Right cardiac atrium (tissue), 5 donors: ENCODE measurements at regions not wholly inside any gene's neighbourhood (a gene's known extent, or its start where the extent isn't known, plus 50 kb on each side); places are given as distances from the start of the nearest gene placed in this dataset.

Experiments used
- ATAC-seq, 2 donors: fragments of 200-7000 bp; cut with Tn5 transposase; one replicate each; pipeline versions ENCODE4 v1.8.0 to v1.9.1; 2020; ENCODE audit warnings: moderate library complexity in 2 of 2, mild to moderate bottlenecking in 1 of 2
- DNase-seq, 3 donors: peaks; one replicate each; pipeline ENCODE4 v3.0.0-alpha.2; 2020
- H3K27ac ChIP-seq: one replicate; pipeline ENCODE4 v1.5.1; 2013; ENCODE audit warnings: mild to moderate bottlenecking, low read length, control low read depth, moderate library complexity
- H3K27me3 ChIP-seq: one replicate; pipeline ENCODE4 v1.6.1; 2013; ENCODE audit not compliant: control insufficient read depth, insufficient read depth
- H3K4me1 ChIP-seq: one replicate; pipeline ENCODE4 v1.6.1; 2013; ENCODE audit warnings: low read length; ENCODE audit not compliant: control insufficient read depth, insufficient read depth
- H3K4me3 ChIP-seq: one replicate; pipeline ENCODE4 v1.5.1; 2013; ENCODE audit warnings: low read length, control low read depth
- H3K9me3 ChIP-seq: one replicate; pipeline ENCODE4 v1.6.1; 2013; ENCODE audit warnings: low read length; ENCODE audit not compliant: control insufficient read depth
- WGBS: extraction: QIAGEN DNeasy Blood & Tissue Kit; methylation state at CpG from one replicate; pipeline ENCODE4 v1.1.7; 2013; 5-methylcytosine and 5-hydroxymethylcytosine counted together
- intact Hi-C, 4 donors: fragments of 100-400 bp; cut with DNase I; formaldehyde crosslinking; loops; one replicate each; pipeline versions ENCODE4 v1.11.0 to v1.14.0; 2022 to 2023
- donor health status: healthy with polysubstance abuse.
- donor health status: DM: no; HTN: yes; CAD: no.
- donor health status: DM: no; HTN: no; CAD: no.
- donor health status: DM: no; HTN: yes; CAD: no; lungs with severe emphysema.
- donor health status: DM: yes; HTN: yes; CAD: no.

DNA sequence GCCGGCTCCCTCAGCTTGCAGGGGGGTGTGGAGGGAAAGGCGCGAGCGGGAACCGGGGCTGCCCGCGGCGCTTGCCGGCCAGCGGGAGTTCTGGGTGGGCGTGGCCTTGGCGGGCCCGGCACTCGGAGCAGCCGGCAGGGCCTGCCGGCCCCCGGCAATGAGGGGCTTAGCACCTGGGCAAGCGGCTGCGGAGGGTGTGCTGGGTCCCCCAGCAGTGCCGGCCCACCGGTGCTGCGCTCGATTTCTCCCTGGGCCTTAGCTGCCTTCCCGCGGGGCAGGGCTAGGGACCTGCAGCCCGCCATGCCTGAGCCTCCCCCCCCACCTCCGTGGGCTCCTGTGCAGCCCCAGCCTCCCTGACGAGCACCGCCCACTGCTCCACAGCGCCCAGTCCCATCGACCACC lies 514.5 kb upstream of the GJE1 start:
- no peaks in the 10 kb centered on the region for H3K27me3 ChIP-seq
- ATAC-seq, result no peak
- no peak overlapping the region for H3K27ac ChIP-seq
- no peaks in the 10 kb centered on the region for H3K9me3 ChIP-seq
- peak in 2 of 3 donors; percentile 5 to 19 for DNase-seq
- WGBS, result 95% methylated on average over 31 of the region's 31 CpGs
- no peaks in the 10 kb centered on the region for H3K4me1 ChIP-seq
- H3K4me3 ChIP-seq, result no peak overlapping the region
- intact Hi-C loops, result no loop called here

GRCh38 chr6:141610741-141611140 lies 522.0 kb upstream of the GJE1 start:
- no peaks in the 10 kb centered on the region for H3K4me1 ChIP-seq
- H3K27me3 ChIP-seq, result no peaks in the 10 kb centered on the region
- H3K9me3 ChIP-seq, result no peaks in the 10 kb centered on the region
- no peak overlapping the region for H3K4me3 ChIP-seq
- DNase-seq (no peak), ATAC-seq (no peak)
- intact Hi-C loops, result no loop called here
- 63% methylated on average over 5 of the region's 5 CpGs for WGBS
- H3K27ac ChIP-seq, result no peak overlapping the region

- 87% methylated on average over 3 of the region's 3 CpGs for WGBS
- Histone ChIP-seq H3K27me3 (no peaks in the 10 kb centered on the region), H3K4me1 (no peaks in the 10 kb centered on the region), H3K4me3 (no peak overlapping the region), H3K9me3 (no peaks in the 10 kb centered on the region), H3K27ac (no peak overlapping the region)
- intact Hi-C loops, result no loop called here
- no peak for ATAC-seq
- DNase-seq, result no peak
Measured at GRCh38 chr6:141607956-141608355, 524.8 kb upstream of the GJE1 start.

DNA sequence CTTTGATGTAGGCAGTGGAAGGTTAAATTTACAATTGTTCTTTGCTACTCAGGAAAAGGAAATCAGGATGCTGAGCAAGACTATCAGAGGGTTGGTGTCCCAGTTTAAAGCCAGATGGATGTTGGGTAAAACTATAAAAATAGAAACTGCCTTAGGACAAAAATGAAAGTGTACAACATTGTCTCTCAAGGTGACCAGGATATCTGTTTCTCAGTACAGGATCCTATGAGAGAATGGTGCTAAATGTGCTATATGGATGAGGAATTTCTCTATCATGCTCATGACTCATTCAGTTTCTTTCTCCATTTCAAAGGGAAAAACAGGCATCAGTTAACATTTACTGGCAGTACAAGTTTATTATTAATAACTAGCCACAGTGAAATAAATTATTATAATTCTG lies 534.2 kb upstream of the GJE1 start:
- DNase-seq (no peak), ATAC-seq (no peak)
- no peak overlapping the region for H3K27ac ChIP-seq
- H3K4me3 ChIP-seq, result no peak overlapping the region
- no peaks in the 10 kb centered on the region for H3K27me3 ChIP-seq
- intact Hi-C loops, result no loop called here
- H3K9me3 ChIP-seq, result no peaks in the 10 kb centered on the region
- no peaks in the 10 kb centered on the region for H3K4me1 ChIP-seq

DNA sequence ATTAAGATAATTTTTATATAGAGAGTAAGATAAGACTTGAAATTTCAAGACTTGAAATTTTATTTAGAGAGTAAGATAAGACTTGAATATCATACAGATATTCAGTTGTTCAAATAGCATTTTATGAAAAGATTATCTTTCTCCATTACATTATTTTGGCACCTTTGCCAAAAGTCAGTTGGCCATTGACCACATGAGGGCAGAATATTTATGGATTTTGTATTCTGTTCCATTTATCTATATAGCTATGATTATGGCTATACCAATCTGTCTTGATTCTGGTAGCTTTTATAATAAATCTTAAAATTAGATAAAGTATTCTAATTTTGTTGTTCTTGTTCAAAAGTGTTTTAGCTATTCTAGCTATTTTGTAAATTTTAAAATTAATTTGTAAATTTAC lies 537.9 kb upstream of the GJE1 start:
- Histone ChIP-seq H3K27ac (no peak overlapping the region), H3K27me3 (no peaks in the 10 kb centered on the region), H3K9me3 (no peaks in the 10 kb centered on the region), H3K4me1 (no peaks in the 10 kb centered on the region), H3K4me3 (no peak overlapping the region)
- ATAC-seq (no peak), DNase-seq (no peak)
- intact Hi-C loops, result no loop called here

- 93% methylated on average over 2 of the region's 2 CpGs for WGBS
- intact Hi-C loops, result no loop called here
- ATAC-seq (no peak), DNase-seq (no peak)
- Histone ChIP-seq H3K4me3 (no peak overlapping the region), H3K27ac (no peak overlapping the region), H3K9me3 (no peaks in the 10 kb centered on the region), H3K4me1 (no peaks in the 10 kb centered on the region), H3K27me3 (no peaks in the 10 kb centered on the region)
Measured at GRCh38 chr6:141593311-141593710, 539.4 kb upstream of the GJE1 start.

DNA sequence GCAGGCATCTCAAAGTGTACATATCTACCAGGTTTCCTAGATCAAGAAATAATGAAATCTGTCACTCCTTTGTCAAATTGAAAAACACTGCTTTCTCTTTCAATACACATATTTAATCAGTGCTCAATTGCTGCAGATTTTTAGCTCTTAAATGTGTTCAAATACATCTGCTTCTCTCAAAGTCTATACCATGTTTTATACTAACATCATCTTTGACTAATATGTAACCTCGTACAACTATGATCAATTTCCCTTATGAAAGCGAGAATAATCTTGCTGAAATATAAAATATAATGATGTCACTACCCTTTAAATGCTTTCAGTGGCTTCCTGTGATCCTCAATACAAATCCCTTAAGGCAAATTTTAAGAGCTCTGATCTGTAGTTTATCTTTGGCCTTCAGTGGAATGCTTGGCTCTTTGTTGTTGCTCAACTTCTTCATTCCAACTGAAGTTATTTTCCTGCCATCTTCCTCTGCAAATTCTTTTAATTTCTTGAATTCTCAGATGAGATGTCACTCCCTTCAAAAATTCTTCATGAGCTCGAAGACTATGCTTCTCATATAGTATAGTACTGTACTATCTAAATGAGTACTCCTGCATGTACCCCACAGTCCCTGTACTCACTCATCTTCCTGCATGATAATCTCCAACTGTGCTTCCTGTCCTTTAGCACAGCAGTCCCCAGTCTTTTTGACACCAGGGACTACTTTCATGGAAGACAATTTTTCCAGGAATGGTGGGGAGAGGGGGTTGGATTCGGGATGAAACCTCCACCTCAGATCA lies 545.1 kb upstream of the GJE1 start:
- intact Hi-C loops, result no loop called here
- no peaks in the 10 kb centered on the region for H3K4me1 ChIP-seq
- no peak for ATAC-seq

GRCh38 chr6:141580988-141581552 lies 551.7 kb upstream of the GJE1 start:
- WGBS, result 91% methylated on average over 2 of the region's 2 CpGs
- ATAC-seq, result no peak

More for the DNA sequence above, 545.1 kb upstream of the GJE1 start:
- WGBS, result 72% methylated on average over 4 of the region's 4 CpGs
- Histone ChIP-seq H3K4me3 (no peak overlapping the region), H3K27me3 (no peaks in the 10 kb centered on the region), H3K27ac (no peak overlapping the region), H3K9me3 (no peaks in the 10 kb centered on the region)
- DNase-seq, result no peak

GRCh38 chr6:141580131-141580530 lies 552.6 kb upstream of the GJE1 start:
- Histone ChIP-seq H3K9me3 (no peaks in the 10 kb centered on the region), H3K27ac (no peak overlapping the region), H3K4me3 (no peak overlapping the region), H3K27me3 (no peaks in the 10 kb centered on the region), H3K4me1 (no peaks in the 10 kb centered on the region)
- intact Hi-C loops, result no loop called here
- WGBS, result 93% methylated on average over 4 of the region's 4 CpGs
- DNase-seq (no peak), ATAC-seq (no peak)

More at GRCh38 chr6:141580988-141581552, 551.7 kb upstream of the GJE1 start:
- no peaks in the 10 kb centered on the region for H3K9me3 ChIP-seq
- H3K27me3 ChIP-seq, result no peaks in the 10 kb centered on the region
- no peak for DNase-seq
- H3K27ac ChIP-seq, result no peak overlapping the region
- intact Hi-C loops, result no loop called here
- no peak overlapping the region for H3K4me3 ChIP-seq
- no peaks in the 10 kb centered on the region for H3K4me1 ChIP-seq

GRCh38 chr6:141576751-141577150 lies 556.0 kb upstream of the GJE1 start:
- no peak for DNase-seq
- intact Hi-C loops, result no loop called here

GRCh38 chr6:141562851-141563763 lies 569.6 kb upstream of the GJE1 start:
- Histone ChIP-seq H3K27ac (no peak overlapping the region), H3K4me3 (peak overlapping the region; percentile 62), H3K9me3 (no peaks in the 10 kb centered on the region), H3K4me1 (no peaks in the 10 kb centered on the region), H3K27me3 (no peaks in the 10 kb centered on the region)
- WGBS, result 31% methylated on average over 11 of the region's 11 CpGs
- intact Hi-C loops, result loop anchor here in 1 of 4 donors (10.0 kb wide), 1 partner anchor 98 kb away; no protein-coding TSS in a partner anchor
- ATAC-seq (peak; percentile 93 to 94), DNase-seq (peak; percentile 58 to 71 (median 70))

More at GRCh38 chr6:141576751-141577150, 556.0 kb upstream of the GJE1 start:
- ATAC-seq, result no peak
- Histone ChIP-seq H3K27me3 (no peaks in the 10 kb centered on the region), H3K4me1 (no peaks in the 10 kb centered on the region), H3K27ac (no peak overlapping the region), H3K4me3 (no peak overlapping the region), H3K9me3 (no peaks in the 10 kb centered on the region)
